Mesothelial cell of epicardium (in vitro differentiated cells): ENCODE measurements at regions not wholly inside any gene's neighbourhood (a gene's known extent, or its start where the extent isn't known, plus 50 kb on each side); places are given as distances from the start of the nearest gene placed in this dataset.

Experiments used
- DNase-seq, 2 experiments: peaks; one replicate each; pipeline ENCODE4 v3.0.0; 2021; ENCODE audit warnings: low spot score in 2 of 2; ENCODE audit not compliant: unreplicated experiment in 2 of 2
- H3K27ac Mint-ChIP-seq: 2 replicates; pipeline ENCODE4 v1.8.0; 2021; ENCODE audit warnings: mixed read lengths
- H3K27me3 Mint-ChIP-seq: 2 replicates; pipeline ENCODE4 v1.8.0; 2021; ENCODE audit warnings: low read depth, mixed read lengths
- H3K36me3 Mint-ChIP-seq: 2 replicates; pipeline ENCODE4 v1.8.0; 2021; ENCODE audit warnings: mixed read lengths
- H3K4me1 Mint-ChIP-seq: 2 replicates; pipeline ENCODE4 v1.8.0; 2021; ENCODE audit warnings: mixed read lengths
- H3K4me3 Mint-ChIP-seq: 2 replicates; pipeline ENCODE4 v1.8.0; 2021; ENCODE audit warnings: mild to moderate bottlenecking, moderate library complexity, mixed read lengths
- H3K9me3 Mint-ChIP-seq: 2 replicates; pipeline ENCODE4 v1.8.0; 2021; ENCODE audit warnings: mixed read lengths
- TF ChIP-seq, protein P1 (sequence below): fragments of 200-600 bp; sonication (generic); IDR thresholded peaks from one replicate; pipeline ENCODE4 v1.5.0; 2021; ENCODE audit warnings: antibody characterized with exemption; ENCODE audit not compliant: unreplicated experiment

GRCh38 chr2:38159191-38159590 is 83.2 kb upstream of the CYP1B1 start:
- peaks cover 80% of the 10 kb centered on the region for H3K4me1 Mint-ChIP-seq
- peaks cover under 1% of the 10 kb centered on the region for H3K9me3 Mint-ChIP-seq
- no peaks in the 10 kb centered on the region for H3K27me3 Mint-ChIP-seq

DNA sequence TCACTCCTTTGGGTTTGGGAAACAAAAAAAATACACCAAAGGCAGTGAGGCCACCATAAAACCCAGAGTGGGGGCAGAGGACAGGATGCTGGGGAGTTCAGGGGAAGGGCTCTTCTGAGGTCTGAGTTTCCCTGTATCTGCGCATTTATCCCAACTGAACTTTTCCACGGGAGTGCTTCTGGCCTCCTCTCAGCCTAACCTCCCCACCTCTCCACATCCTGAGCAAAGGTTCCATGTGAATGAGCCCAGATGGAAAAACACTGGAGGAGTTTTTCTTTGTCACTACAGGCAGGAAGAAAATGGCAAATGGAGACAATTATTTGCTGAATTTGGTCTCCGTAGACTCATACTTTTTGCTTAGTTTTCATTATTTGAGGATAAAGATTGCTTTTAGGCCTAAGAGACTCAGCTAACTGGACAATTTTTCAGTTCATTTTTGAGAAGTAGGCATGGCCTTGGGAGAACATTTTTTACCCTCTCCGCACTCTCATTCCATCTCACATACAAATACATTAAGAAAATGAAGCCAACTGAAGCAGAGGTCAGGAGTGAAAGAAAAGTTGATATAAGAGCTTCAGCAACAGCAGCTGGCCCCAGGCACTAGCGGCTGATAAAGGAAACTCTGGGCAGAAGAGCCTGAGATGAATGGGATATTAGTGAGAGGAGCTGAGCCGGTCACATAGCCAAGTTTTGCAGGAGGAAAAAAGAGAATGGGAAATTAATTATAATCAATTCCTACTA is 82.6 kb upstream of the CYP1B1 start:
- Mint-ChIP-seq H3K9me3 (peaks cover 7% of the 10 kb centered on the region), H3K4me1 (peaks cover 76% of the 10 kb centered on the region), H3K27me3 (no peaks in the 10 kb centered on the region), H3K27ac (peak overlapping the region; percentile 77), H3K4me3 (no peak overlapping the region), H3K36me3 (peaks cover 4% of the 10 kb centered on the region)
- TF ChIP-seq, protein P1, sequence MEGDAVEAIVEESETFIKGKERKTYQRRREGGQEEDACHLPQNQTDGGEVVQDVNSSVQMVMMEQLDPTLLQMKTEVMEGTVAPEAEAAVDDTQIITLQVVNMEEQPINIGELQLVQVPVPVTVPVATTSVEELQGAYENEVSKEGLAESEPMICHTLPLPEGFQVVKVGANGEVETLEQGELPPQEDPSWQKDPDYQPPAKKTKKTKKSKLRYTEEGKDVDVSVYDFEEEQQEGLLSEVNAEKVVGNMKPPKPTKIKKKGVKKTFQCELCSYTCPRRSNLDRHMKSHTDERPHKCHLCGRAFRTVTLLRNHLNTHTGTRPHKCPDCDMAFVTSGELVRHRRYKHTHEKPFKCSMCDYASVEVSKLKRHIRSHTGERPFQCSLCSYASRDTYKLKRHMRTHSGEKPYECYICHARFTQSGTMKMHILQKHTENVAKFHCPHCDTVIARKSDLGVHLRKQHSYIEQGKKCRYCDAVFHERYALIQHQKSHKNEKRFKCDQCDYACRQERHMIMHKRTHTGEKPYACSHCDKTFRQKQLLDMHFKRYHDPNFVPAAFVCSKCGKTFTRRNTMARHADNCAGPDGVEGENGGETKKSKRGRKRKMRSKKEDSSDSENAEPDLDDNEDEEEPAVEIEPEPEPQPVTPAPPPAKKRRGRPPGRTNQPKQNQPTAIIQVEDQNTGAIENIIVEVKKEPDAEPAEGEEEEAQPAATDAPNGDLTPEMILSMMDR, result no peak
- no peak for DNase-seq

More at GRCh38 chr2:38159191-38159590, 83.2 kb upstream of the CYP1B1 start:
- Mint-ChIP-seq H3K4me3 (no peak overlapping the region), H3K27ac (no peak overlapping the region), H3K36me3 (no peaks in the 10 kb centered on the region)
- TF ChIP-seq, protein P1, result no peak
- DNase-seq, result no peak

DNA sequence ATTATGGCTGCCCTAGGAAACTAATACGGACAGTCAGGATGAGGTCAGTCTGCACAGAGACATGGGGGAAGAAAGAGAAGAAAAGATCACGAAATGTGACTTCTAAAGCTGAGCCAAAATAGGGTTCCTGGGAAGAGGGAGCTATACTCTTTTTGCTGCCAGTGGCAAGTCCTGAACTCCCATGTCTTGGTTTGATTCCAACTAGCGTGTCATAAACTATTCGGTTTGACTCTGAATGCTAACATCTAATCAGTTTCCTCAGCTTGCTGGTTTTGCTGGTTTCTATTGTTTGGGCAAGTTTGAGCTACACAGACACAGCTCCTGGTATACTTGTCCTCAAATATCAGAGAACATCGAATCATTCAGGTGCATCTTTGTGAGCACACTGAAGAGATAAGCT is 80.5 kb upstream of the CYP1B1 start:
- TF ChIP-seq, protein P1, result no peak
- H3K9me3 Mint-ChIP-seq, result peaks cover 9% of the 10 kb centered on the region
- H3K36me3 Mint-ChIP-seq, result peaks cover 4% of the 10 kb centered on the region
- no peak for DNase-seq
- H3K27ac Mint-ChIP-seq, result peak overlapping the region; percentile 45
- H3K4me1 Mint-ChIP-seq, result peaks cover 66% of the 10 kb centered on the region
- H3K27me3 Mint-ChIP-seq, result no peaks in the 10 kb centered on the region
- H3K4me3 Mint-ChIP-seq, result no peak overlapping the region

DNA sequence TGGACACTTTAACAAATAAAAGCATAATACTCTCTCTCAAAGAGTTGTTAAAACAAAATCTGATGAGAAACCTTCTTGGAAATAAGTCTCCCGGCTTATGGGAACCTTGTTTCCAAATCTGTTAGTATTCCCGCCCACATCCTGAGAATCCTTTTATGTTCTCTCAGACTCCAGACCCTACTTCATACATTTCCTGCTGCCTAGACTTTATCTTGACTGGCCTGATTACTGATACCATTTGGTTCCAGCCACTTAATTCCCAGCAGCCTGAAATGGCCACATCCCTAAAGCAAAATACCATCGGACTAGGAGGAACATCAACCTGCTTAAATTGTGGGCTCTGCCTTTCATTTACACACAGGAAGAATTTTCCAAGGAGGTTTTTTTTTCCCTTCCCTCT is 79.1 kb upstream of the CYP1B1 start:
- TF ChIP-seq, protein P1, result no peak
- H3K9me3 Mint-ChIP-seq, result peaks cover 9% of the 10 kb centered on the region
- no peak overlapping the region for H3K27ac Mint-ChIP-seq
- DNase-seq, result no peak
- peaks cover 5% of the 10 kb centered on the region for H3K36me3 Mint-ChIP-seq
- H3K27me3 Mint-ChIP-seq, result no peaks in the 10 kb centered on the region
- H3K4me1 Mint-ChIP-seq, result peaks cover 52% of the 10 kb centered on the region
- no peak overlapping the region for H3K4me3 Mint-ChIP-seq

- peaks cover 9% of the 10 kb centered on the region for H3K9me3 Mint-ChIP-seq
- TF ChIP-seq, protein P1, result no peak
- peaks cover 48% of the 10 kb centered on the region for H3K4me1 Mint-ChIP-seq
- no peak overlapping the region for H3K4me3 Mint-ChIP-seq
- H3K27ac Mint-ChIP-seq, result no peak overlapping the region
- no peaks in the 10 kb centered on the region for H3K27me3 Mint-ChIP-seq
- DNase-seq, result no peak
- H3K36me3 Mint-ChIP-seq, result peaks cover 5% of the 10 kb centered on the region
Measured at GRCh38 chr2:38154395-38154794, 78.4 kb upstream of the CYP1B1 start.
